Keratinocyte (primary cell): ENCODE measurements at regions not wholly inside any gene's neighbourhood (a gene's known extent, or its start where the extent isn't known, plus 50 kb on each side); places are given as distances from the start of the nearest gene placed in this dataset.

Experiments used
- DNase-seq: peaks from one replicate; pipeline ENCODE4 v3.0.0-alpha.2; 2011; ENCODE audit warnings: low read depth, missing footprints, low spot score
- FAIRE-seq: peaks from 2 replicates; lab custom pipeline; 2011; peaks lifted over from hg19 to GRCh38; lab: Jason Lieb, UNC
- H2AFZ ChIP-seq: 2 replicates; pipeline ENCODE4 v1.6.0; 2012; ENCODE audit warnings: low read length, control low read depth, inconsistent platforms; ENCODE audit not compliant: control insufficient read depth
- H3K27ac ChIP-seq: 2 replicates; pipeline ENCODE4 v1.5.1; 2011; ENCODE audit warnings: low read length; ENCODE audit not compliant: control insufficient read depth, insufficient read depth
- H3K27me3 ChIP-seq: 3 replicates; pipeline ENCODE4 v1.6.0; 2011; ENCODE audit warnings: low read length; ENCODE audit not compliant: control insufficient read depth, insufficient read depth; ENCODE audit errors: extremely low read depth
- H3K36me3 ChIP-seq, 2 experiments: 2 replicates in 1 of 2; 3 replicates in 1 of 2; pipeline ENCODE4 v1.5.1; 2011; ENCODE audit warnings: low read length in 2 of 2, mild to moderate bottlenecking in 1 of 2; ENCODE audit not compliant: control insufficient read depth in 2 of 2, insufficient read depth in 2 of 2; ENCODE audit errors: extremely low read depth in 1 of 2
- H3K4me1 ChIP-seq: 3 replicates; pipeline ENCODE4 v1.5.1; 2011; ENCODE audit warnings: low read length; ENCODE audit not compliant: control insufficient read depth, insufficient read depth; ENCODE audit errors: extremely low read depth
- H3K4me2 ChIP-seq: 3 replicates; pipeline ENCODE4 v1.6.0; 2011; ENCODE audit warnings: low read depth, low read length; ENCODE audit not compliant: control insufficient read depth, insufficient read depth; ENCODE audit errors: extremely low read depth
- H3K4me3 ChIP-seq, 3 experiments: fragments of 200-600 bp in 1 of 3; sonication (generic) in 1 of 3; 2 replicates in 2 of 3; 3 replicates in 1 of 3; pipeline ENCODE4 v1.5.1; 2011 to 2016; ENCODE audit warnings: low read length in 3 of 3, mild to moderate bottlenecking in 3 of 3, control low read depth in 2 of 3, inconsistent platforms in 1 of 3, low read depth in 1 of 3, mixed read lengths in 1 of 3, mixed run types in 1 of 3, moderate library complexity in 1 of 3; ENCODE audit not compliant: control insufficient read depth in 2 of 3, insufficient read depth in 2 of 3; ENCODE audit errors: extremely low read depth in 1 of 3
- H3K79me2 ChIP-seq: 2 replicates; pipeline ENCODE4 v1.6.0; 2012; ENCODE audit warnings: low read length; ENCODE audit not compliant: control insufficient read depth, insufficient read depth
- H3K9ac ChIP-seq: 3 replicates; pipeline ENCODE4 v1.6.0; 2011; ENCODE audit warnings: low read length; ENCODE audit not compliant: control insufficient read depth, insufficient read depth; ENCODE audit errors: extremely low read depth
- H3K9me1 ChIP-seq: 3 replicates; pipeline ENCODE4 v1.6.0; 2011; ENCODE audit warnings: low read length; ENCODE audit not compliant: control insufficient read depth, insufficient read depth; ENCODE audit errors: extremely low read depth
- H3K9me3 ChIP-seq: 2 replicates; pipeline ENCODE4 v1.5.1; 2012; ENCODE audit warnings: low read depth, low read length; ENCODE audit not compliant: control insufficient read depth
- H4K20me1 ChIP-seq: 3 replicates; pipeline ENCODE4 v1.6.0; 2011; ENCODE audit warnings: low read length; ENCODE audit not compliant: control insufficient read depth, insufficient read depth; ENCODE audit errors: extremely low read depth
- EZH2 ChIP-seq: IDR thresholded peaks from one replicate; pipeline ENCODE4 v1.6.1; 2012; ENCODE audit warnings: inconsistent platforms, mild to moderate bottlenecking, low read length, moderate library complexity
- dilution Hi-C: fragments of 300-500 bp; cut with MboI; formaldehyde crosslinking; loops from one replicate; pipeline ENCODE4 v1.7.0; 2020; ENCODE audit warnings: low sequenced_read_pairs; ENCODE audit not compliant: extremely low pct_ligation_motif_present
- TF ChIP-seq, protein P1 (sequence below), 3 experiments: IDR thresholded peaks in 1 of 3; conservative IDR thresholded peaks in 1 of 3; optimal IDR thresholded peaks in 1 of 3; 2 replicates in 2 of 3; 3 replicates in 1 of 3; pipeline versions ENCODE3 to v1.5.1; 2011; ENCODE audit warnings: low read length in 3 of 3, mild to moderate bottlenecking in 3 of 3, moderate library complexity in 2 of 3, control low read depth in 1 of 3, inconsistent platforms in 1 of 3; ENCODE audit not compliant: insufficient read depth in 2 of 3; ENCODE audit errors: extremely low read depth in 1 of 3

DNA sequence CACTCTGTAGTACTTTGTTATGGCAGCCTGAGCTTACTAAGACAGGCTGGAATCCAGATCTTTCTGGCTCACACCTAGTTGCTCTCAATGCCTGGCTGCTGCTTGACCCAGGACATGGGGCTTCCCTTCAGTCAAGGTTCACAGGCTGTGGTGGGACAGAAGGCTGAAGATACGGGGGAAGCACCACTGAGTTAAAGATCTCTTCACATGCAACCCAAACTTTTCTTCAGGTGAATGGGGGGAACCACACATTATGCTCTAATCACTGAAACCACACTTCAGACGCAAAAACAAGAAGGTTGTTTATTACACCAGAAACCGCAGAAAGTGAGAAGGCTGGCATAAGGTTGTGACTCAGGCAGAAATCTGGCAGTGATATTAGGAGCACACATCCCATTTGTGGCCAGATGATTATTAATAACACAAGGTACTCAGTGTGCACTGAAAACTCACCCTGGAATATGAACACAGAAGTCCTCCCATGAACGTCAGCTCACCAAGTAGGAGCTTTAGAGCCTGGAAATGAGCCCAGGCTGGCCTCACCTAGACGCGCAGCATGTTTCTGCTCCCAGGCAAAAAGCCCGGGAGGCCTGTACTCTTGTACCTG, 230.5 kb upstream of the CHRNA7 start:
- Histone ChIP-seq H3K4me1 (no peaks in the 10 kb centered on the region), H3K9me1 (no peaks in the 10 kb centered on the region), H3K9me3 (no peaks in the 10 kb centered on the region), H3K79me2 (no peaks in the 10 kb centered on the region), H3K27me3 (no peaks in the 10 kb centered on the region), H3K9ac (no peak overlapping the region), H3K36me3 (no peaks in the 10 kb centered on the region), H3K4me2 (no peak overlapping the region), H3K4me3 (no peak overlapping the region), H4K20me1 (no peaks in the 10 kb centered on the region), H3K27ac (no peak overlapping the region), H2AFZ (no peak overlapping the region)
- FAIRE-seq (no peak), DNase-seq (no peak)
- TF ChIP-seq EZH2 = no peak
- TF ChIP-seq, protein P1, sequence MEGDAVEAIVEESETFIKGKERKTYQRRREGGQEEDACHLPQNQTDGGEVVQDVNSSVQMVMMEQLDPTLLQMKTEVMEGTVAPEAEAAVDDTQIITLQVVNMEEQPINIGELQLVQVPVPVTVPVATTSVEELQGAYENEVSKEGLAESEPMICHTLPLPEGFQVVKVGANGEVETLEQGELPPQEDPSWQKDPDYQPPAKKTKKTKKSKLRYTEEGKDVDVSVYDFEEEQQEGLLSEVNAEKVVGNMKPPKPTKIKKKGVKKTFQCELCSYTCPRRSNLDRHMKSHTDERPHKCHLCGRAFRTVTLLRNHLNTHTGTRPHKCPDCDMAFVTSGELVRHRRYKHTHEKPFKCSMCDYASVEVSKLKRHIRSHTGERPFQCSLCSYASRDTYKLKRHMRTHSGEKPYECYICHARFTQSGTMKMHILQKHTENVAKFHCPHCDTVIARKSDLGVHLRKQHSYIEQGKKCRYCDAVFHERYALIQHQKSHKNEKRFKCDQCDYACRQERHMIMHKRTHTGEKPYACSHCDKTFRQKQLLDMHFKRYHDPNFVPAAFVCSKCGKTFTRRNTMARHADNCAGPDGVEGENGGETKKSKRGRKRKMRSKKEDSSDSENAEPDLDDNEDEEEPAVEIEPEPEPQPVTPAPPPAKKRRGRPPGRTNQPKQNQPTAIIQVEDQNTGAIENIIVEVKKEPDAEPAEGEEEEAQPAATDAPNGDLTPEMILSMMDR (optimal IDR thresholded peaks at IDR 0.05 in 1 of 3, IDR thresholded peaks at IDR 0.05 in 1 of 3, conservative IDR thresholded peaks at IDR 0.05 in 1 of 3; ENCODE audit: extremely low read depth in 1 of 3, insufficient read depth in 2 of 3, low read length in 3 of 3) = no peak
- dilution Hi-C loops = no loop called here

DNA sequence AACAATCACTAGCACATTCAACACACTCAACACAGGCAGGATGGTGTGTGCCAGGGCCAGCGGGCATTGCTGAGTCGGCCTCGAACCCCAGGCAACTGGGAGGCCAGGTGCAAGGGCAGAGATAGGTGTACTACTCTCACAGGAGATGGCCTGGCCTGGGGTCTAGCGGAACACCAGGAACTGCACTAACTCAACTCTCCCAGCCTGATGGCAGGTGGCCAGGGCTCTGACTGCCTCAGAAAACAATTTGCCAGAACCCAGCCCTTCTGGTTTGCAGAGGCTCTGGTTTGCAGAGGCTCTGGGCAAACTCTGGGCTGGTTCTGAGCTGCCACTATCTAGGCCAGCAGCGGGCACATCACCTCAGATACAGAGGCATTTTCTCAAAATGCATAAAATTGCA, 229.2 kb upstream of the CHRNA7 start:
- TF ChIP-seq, protein P1 (optimal IDR thresholded peaks at IDR 0.05 in 1 of 3, IDR thresholded peaks at IDR 0.05 in 1 of 3, conservative IDR thresholded peaks at IDR 0.05 in 1 of 3; ENCODE audit: extremely low read depth in 1 of 3, insufficient read depth in 2 of 3, low read length in 3 of 3) = no peak
- TF ChIP-seq EZH2 = no peak
- no peaks in the 10 kb centered on the region for H3K27me3 ChIP-seq
- H3K9ac ChIP-seq = no peak overlapping the region
- H3K9me3 ChIP-seq = no peaks in the 10 kb centered on the region
- H3K4me3 ChIP-seq = no peak overlapping the region
- no peak overlapping the region for H3K27ac ChIP-seq
- no peaks in the 10 kb centered on the region for H3K36me3 ChIP-seq
- H4K20me1 ChIP-seq = no peaks in the 10 kb centered on the region
- H2AFZ ChIP-seq = no peak overlapping the region
- dilution Hi-C loops = no loop called here
- H3K79me2 ChIP-seq = no peaks in the 10 kb centered on the region
- no peaks in the 10 kb centered on the region for H3K9me1 ChIP-seq
- no peak for DNase-seq
- H3K4me2 ChIP-seq = no peak overlapping the region
- no peaks in the 10 kb centered on the region for H3K4me1 ChIP-seq
- no peak for FAIRE-seq
